Stomach (tissue), 4 donors: ENCODE measurements at regions not wholly inside any gene's neighbourhood (a gene's known extent, or its start where the extent isn't known, plus 50 kb on each side); places are given as distances from the start of the nearest gene placed in this dataset.

ENCODE experiments used
- EP300 ChIP-seq: sonication (generic); formaldehyde crosslinking; IDR thresholded peaks from one replicate; pipeline ENCODE4 v1.6.1; 2017; ENCODE audit warnings: antibody characterized with exemption
- POLR2A ChIP-seq, 4 donors: fragments of 450-650 bp; IDR thresholded peaks; one replicate each; pipeline ENCODE4 v1.6.1; 2016; ENCODE audit warnings: antibody characterized with exemption in 4 of 4, control low read depth in 2 of 4, mild to moderate bottlenecking in 1 of 4, moderate library complexity in 1 of 4
- POLR2AphosphoS5 ChIP-seq, 3 donors: sonication (generic); formaldehyde crosslinking; IDR thresholded peaks; one replicate each; pipeline ENCODE4 v1.6.1; 2016; ENCODE audit warnings: antibody characterized with exemption in 3 of 3
- TF ChIP-seq, protein P1 (sequence below), 7 experiments: fragments of 450-650 bp in 4 of 7; fragments of 200-600 bp in 3 of 7; sonication (generic) in 3 of 7; IDR thresholded peaks; one replicate each; pipeline ENCODE4 v1.5.1; 2016 to 2019; ENCODE audit warnings: antibody characterized with exemption in 7 of 7, control low read depth in 2 of 7, mild to moderate bottlenecking in 1 of 7

DNA sequence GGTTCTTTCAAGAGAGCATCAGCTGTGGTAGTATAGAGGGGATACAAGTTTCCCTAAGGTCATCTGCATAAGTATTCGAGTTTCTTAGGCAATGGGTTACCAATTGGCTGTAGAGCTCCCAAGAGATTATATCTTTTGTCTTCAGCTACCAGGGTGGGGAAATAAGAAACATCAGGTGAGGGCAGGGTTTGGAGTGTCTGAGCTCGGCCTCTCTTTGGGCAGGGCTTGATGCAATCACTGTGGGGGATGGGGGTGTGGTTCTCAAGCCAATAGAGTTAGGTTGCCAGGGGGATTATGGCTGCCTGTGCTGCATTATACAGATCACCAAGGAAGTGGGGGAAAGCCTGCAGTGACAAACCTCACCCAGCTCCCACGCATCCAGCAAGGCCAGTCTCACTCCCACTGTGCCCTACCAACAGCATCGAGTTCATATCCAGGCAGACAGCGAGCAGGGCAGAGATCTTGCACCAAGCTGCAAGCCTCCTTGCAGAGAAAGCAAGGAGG is 172.1 kb upstream of the MAGEE2 start:
- TF ChIP-seq, protein P1, sequence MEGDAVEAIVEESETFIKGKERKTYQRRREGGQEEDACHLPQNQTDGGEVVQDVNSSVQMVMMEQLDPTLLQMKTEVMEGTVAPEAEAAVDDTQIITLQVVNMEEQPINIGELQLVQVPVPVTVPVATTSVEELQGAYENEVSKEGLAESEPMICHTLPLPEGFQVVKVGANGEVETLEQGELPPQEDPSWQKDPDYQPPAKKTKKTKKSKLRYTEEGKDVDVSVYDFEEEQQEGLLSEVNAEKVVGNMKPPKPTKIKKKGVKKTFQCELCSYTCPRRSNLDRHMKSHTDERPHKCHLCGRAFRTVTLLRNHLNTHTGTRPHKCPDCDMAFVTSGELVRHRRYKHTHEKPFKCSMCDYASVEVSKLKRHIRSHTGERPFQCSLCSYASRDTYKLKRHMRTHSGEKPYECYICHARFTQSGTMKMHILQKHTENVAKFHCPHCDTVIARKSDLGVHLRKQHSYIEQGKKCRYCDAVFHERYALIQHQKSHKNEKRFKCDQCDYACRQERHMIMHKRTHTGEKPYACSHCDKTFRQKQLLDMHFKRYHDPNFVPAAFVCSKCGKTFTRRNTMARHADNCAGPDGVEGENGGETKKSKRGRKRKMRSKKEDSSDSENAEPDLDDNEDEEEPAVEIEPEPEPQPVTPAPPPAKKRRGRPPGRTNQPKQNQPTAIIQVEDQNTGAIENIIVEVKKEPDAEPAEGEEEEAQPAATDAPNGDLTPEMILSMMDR (IDR thresholded peaks at IDR 0.05), result no peak
- no peak for TF ChIP-seq POLR2A (IDR thresholded peaks at IDR 0.05)
- no peak for TF ChIP-seq EP300
- TF ChIP-seq POLR2AphosphoS5 (IDR thresholded peaks at IDR 0.05), result no peak
